COR-L47 (cell line): ENCODE measurements at regions not wholly inside any gene's neighbourhood (a gene's known extent, or its start where the extent isn't known, plus 50 kb on each side); places are given as distances from the start of the nearest gene placed in this dataset.

Experiments used
- DNase-seq: peaks from one replicate; lab custom pipeline; 2025; lab: John Stamatoyannopoulos, UW

- DNase-seq: no peak
Measured at GRCh38 chrX:45385757-45386156, 185.1 kb upstream of the DIPK2B start.

- DNase-seq: no peak
Measured at GRCh38 chrX:45381841-45382240, 181.2 kb upstream of the DIPK2B start.

DNA sequence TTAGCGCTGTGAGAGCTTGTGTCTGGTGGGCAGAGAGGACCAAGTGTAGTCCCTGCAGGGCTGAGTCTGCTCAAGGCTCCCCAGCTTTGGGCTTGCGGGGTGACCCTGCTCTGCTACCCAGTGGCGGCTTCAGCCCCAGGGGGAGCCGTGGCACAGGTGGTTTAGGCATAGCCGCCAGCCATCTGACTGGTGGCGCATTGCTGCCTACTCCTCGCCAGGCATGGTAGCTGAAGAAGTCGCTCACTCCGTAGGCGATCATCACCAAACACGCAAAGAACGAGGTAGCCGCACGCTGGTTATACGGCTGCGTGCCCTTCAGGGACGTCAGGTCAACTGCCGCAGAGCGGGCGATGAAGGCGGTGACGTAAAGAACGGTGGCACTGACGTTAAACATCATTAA lies 180.7 kb upstream of the DIPK2B start:
- DNase-seq: no peak

DNA sequence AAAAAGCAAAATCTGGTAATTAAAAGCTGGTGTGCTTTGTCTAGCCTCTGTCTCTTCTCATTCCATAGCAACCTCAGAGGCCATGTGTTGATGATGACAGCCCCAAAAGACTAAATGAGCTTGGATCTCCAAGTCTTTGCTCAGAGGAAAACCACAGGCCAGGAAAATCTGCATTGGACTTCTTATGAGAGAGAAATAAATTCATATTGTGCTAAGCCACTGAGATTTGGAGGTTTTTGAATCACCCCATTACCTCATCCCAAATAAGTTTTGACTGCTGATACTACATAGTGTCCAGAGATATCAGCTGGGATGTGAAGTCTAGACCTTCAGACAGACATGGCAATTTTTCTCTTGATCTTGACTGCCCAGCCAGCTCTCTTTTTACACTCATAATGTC lies 178.6 kb upstream of the DIPK2B start:
- DNase-seq: no peak

DNA sequence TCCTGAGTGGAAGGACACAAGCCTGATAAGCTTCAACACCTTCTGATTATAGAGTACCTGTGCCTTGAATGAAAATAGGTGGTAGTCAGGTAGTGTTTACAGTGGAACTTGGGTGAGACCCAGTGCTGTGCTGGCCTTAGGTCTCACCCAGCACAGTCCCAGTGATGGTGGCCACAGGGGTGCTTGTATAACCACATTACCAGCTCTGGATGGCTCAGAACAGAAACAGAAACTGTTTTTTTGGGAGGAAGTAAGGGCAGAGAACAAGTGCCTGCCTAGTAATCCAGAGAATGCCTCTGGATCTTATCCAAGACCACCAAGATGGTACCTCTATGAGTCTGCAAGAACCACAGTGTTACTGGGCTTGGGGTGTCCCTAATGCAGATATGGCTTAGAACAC lies 171.5 kb upstream of the DIPK2B start:
- DNase-seq: no peak

GRCh38 chrX:45368705-45369104 lies 168.0 kb upstream of the DIPK2B start:
- no peak for DNase-seq

DNA sequence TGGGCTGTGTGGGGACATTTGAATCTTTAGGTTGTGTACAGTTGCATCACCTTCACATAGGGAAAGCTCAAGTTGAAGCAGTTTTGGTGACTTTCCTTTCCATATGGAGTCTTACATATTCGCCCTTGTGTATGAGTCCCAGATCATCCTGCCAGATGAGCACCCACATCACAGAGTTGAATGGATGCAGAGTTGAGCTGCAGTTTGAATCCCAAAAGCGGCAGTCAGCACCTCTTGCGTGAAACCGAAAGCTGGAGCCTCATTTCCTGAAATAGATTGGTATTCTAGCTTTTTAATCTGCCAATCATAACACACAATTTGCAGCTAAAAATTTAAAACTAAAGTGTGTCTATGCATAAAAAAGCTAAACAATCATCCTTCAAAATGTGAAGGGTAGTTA lies 162.9 kb upstream of the DIPK2B start:
- DNase-seq: no peak

DNA sequence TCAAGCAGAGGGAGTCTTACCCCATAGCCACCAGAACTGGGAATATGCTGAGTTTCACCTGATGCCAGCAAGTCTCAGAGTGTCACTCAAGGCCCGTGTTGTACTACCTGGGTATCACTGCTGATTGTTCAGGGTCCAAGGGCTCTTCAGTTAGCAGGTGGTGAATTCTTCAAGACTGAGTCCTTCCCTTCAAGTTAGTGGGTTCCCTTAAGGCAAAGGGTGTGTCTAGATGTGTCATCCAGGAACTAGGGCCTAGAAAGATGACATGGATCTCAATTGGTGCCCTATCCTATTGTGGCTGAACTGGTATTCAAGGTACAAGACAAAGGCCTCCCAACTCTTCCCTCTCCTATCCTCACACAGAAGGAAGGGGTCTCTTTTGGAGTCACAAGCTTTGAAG lies 159.9 kb upstream of the DIPK2B start:
- no peak for DNase-seq

DNA sequence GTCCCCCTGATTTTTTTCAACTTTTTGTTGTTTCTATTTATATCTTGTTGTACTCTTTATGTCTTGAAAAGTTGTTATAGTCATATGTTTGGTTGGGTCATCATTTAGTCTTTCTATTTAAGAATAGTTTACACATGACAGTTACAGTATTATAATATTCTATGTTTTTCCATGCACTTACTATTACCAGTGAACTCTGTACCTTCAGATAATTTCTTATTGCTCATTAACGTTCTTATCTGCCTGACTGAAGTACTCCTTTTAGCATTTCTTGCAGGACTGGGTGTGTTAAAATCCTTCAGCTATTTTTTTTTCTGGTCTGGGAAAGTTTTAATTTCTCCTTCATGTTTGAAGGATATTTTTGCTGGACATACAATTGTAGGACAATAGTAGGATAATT lies 157.7 kb upstream of the DIPK2B start:
- DNase-seq: no peak

DNA sequence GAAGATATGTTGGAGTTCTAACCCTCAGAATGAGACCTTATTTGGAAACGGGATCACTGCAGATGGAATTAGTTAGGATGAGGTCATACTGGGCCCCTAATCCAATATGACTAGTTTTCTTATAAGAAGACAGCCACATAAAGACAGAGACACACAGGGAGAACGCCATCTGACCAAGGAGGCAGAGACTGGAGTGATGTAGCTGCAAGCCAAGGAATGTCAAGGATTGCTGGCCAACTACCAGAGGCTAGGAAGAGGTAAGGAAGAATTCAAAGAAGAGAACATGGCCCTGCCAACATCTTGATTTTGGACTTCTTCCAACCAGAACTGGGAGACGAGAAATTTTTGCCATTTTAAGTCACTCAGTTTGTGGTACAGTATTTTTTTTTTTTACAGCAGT lies 152.8 kb upstream of the DIPK2B start:
- DNase-seq: no peak

- DNase-seq: no peak
Measured at GRCh38 chrX:45352611-45353010, 151.9 kb upstream of the DIPK2B start.

- DNase-seq: no peak
Measured at GRCh38 chrX:45351478-45351877, 150.8 kb upstream of the DIPK2B start.

DNA sequence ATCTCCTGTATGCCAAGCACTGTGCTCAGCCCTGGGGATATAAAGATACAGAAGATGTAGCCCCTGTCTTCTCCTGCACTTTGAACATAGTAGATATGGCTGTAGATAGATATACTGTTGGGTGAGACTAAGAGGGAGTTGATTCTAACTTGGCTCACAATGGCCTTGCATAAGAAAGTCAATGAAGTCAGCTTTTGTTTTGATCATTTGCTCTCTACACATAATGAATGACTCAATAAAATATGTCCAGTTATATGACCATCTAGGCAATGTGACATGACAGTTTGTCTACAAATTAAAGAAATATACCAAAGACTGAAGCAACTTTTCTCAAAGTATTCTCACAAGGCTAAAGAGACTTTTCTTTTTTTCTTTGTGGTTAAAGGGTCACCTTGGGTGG lies 147.6 kb upstream of the DIPK2B start:
- DNase-seq: no peak

DNA sequence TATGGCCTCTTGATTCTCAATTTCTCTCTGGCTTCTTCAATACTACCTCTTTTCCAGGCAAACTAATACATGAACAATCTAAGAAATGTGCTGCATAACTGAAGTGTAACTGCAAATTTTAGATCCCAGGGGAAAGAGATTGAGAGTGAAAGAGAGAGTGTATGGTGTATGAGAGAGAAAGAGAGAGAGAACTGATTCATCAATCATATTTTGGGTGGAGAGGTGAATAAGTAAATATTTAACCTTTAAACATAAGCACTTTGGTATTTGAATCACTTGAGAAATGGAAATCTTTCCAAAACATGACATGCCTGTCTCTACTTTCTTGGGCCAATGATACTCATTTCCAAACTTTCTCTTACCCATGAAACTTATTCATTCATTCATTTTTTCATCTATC lies 147.2 kb upstream of the DIPK2B start:
- no peak for DNase-seq

- no peak for DNase-seq
Measured at GRCh38 chrX:45344594-45344993, 143.9 kb upstream of the DIPK2B start.

- DNase-seq: no peak
Measured at GRCh38 chrX:45329217-45329616, 128.5 kb upstream of the DIPK2B start.

DNA sequence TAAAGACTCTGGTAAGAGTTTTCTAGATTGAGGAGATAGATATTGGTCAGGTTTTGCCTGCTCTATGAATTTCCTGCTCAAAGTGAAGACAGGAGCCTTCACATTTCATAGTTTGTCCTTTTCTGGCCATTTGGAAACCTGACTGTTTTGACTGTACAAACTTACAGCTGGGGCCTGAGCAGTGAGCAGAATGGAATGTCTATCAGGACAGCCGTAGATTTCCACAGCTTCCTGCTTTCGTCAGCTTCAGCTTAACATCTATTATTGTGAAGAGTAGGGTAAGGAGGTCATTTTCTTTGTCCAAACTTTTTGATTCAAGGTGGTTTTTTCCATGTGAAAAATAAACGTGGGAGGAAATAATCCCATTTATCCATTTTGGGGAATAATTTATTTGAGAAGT lies 124.3 kb upstream of the DIPK2B start:
- DNase-seq: no peak

- no peak for DNase-seq
Measured at GRCh38 chrX:45323387-45323786, 122.7 kb upstream of the DIPK2B start.

DNA sequence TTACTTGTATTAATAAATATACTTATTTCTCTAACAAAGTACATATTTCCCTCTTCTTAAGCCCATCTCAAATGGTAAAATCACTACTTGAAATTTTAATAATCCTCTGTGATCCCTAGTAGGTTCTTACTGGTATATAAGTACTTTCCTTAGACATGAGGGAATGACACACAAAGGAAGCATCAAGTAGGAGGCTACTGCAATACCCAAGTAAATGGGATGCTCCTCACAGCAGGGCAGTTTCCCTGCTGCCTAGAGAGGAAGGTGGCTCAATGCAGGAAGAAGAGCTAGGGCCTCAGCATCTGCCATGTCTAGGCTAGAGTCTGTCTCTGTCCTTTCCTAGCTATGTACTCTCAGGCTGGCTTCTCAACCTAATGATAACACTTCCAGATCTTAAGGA lies 122.1 kb upstream of the DIPK2B start:
- no peak for DNase-seq

DNA sequence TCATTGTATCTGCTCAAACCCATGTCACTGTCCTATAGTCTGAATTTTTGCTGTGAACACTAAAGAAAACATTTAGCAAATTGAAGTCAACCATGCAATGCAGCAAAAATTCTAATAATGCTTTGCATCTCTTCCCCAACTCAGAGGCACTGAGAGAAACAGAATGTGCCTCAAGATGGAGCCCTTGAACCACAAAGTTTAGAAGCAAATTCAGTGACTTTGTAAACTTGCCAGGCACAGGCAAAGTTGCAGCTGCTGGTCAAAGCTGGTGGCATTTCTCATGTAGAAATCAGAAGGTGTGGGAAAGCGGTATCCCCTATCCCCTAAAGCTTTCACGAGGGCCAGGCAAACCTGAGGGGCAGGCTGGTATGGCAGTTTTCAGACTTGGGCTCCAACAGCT lies 121.7 kb upstream of the DIPK2B start:
- DNase-seq: no peak

GRCh38 chrX:45320191-45320590 lies 119.5 kb upstream of the DIPK2B start:
- no peak for DNase-seq

GRCh38 chrX:45309801-45310200 lies 109.1 kb upstream of the DIPK2B start:
- no peak for DNase-seq

DNA sequence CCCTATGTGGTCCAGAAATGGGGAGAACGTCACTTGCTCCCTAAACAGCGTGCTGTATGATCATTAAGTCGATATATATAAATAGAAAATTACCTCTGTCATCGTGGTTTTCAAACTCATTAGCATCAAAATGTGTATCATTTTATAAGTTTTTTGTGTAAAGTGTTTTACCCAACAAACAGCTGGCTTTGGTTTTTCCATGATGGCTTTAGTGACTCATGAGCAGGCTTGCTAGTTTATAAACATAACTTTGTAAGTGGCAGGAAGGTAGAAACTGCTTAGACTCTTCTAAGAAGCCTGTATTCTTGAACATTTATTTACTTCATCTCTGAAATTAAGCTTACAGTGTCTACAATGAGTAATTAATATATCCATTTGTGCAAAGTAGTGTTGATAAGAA lies 108.4 kb upstream of the DIPK2B start:
- no peak for DNase-seq

GRCh38 chrX:45306794-45307193 lies 106.1 kb upstream of the DIPK2B start:
- DNase-seq: no peak

- no peak for DNase-seq
Measured at GRCh38 chrX:45300638-45301037, 100.0 kb upstream of the DIPK2B start.
